Suppressor macrophage (primary cell): ENCODE measurements at regions not wholly inside any gene's neighbourhood (a gene's known extent, or its start where the extent isn't known, plus 50 kb on each side); places are given as distances from the start of the nearest gene placed in this dataset.

Experiments
- DNase-seq, 4 experiments: peaks; one replicate each; pipeline ENCODE4 v3.0.0-alpha.2; 2020 to 2022

- DNase-seq: no peak
Observed at GRCh38 chr1:199336745-199337640, 690.5 kb upstream of the NR5A2 start.

DNA sequence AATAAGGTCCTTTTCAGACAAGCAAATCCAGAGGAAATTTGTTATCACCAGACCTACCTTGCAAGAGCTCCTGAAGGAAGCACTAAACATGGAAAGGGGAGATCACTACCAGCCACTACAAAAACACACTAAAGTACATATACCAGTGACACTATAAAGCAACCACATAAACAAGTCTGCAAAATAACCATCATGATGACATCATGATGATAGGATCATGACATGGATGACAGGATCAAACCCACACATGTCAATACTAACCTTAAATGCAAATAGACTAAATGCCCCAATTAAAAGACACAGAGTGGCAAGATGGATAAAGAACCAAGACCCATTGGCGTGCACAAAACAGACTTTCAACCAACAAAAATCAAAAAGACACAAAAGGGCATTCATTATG is 688.8 kb upstream of the NR5A2 start:
- DNase-seq: no peak

DNA sequence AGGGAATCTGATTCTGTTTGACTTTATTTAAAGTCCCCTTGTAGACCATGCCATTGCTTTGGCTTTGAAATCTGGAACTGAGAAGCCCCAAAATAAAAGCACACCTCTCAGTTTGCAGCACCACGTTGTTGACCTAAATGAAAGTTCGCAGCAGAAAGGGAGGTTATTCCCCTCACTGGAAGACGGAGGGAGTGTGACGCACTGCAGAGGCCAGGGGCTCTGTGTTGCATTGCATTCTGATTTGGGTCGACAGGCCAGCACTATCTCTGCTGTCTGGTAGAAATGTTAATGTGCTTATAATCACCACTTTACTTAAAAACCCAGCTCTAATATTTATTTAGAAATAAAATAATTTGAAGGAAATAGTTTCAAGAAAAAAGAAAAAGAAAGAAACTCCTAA is 675.2 kb upstream of the NR5A2 start:
- no peak for DNase-seq

- DNase-seq: no peak
Observed at GRCh38 chr1:199353906-199354305, 673.6 kb upstream of the NR5A2 start.

GRCh38 chr1:199356561-199356960 is 670.9 kb upstream of the NR5A2 start:
- no peak for DNase-seq

DNA sequence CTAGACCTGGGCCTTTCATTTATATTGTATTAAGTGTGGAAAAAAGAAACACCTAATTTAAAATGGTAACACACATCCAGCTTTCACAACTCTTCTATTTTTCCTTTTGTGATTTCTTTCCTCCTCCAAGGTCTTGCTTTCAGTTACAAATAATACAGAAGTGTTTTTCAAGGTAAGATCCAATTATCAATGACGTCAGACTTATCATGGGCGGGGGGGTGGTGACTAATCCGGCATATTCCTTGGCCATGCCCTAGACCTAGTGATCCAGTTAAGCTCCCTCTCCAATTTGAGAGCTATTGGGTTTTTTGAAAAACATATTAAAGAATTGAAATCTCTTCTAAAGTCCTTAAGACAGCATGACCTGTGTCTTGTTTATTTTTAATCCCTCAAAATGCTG is 669.9 kb upstream of the NR5A2 start:
- no peak for DNase-seq

- DNase-seq: peak in 2 of 4 experiments; percentile 8 to 35
Observed at GRCh38 chr1:199362996-199363395, 664.5 kb upstream of the NR5A2 start.

DNA sequence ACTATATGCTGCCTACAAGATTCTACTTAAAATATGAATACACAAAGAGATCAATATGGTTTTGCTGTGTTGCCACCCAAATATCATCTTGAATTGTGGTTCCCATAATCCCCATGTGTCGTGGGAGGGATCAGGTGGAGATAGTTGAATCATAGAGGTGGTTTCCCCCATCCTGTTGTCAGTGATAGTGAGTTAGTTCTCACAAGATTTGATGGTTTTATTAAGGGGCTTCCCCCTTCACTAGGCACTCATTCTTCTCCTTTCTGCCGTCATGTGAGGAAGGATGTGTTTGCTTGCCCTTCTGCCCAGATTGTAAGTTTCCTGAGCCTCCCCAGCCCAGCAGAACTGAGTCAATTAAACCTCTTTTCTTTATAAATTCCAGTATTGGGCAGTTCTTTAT is 654.4 kb upstream of the NR5A2 start:
- DNase-seq: peak in 2 of 4 experiments; percentile 3 to 6

DNA sequence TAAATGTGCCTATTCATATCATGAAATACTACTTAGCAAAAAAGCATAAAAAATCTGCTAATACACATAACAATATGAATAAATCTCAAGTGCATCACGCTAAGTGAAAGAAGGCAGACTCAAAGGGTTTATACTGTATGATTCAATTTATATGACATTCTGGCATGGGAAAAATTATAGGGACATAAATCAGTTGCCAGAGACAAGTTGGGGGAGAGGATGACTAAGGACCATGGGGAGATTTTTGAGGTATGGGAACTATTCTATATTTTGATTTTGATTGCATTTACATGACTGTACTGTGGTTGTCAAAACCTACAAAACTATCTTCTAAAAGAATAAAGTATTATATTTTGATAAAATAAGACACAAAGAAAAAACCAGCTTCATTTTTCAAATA is 650.3 kb upstream of the NR5A2 start:
- DNase-seq: no peak

- no peak for DNase-seq
Observed at GRCh38 chr1:199383793-199384192, 643.7 kb upstream of the NR5A2 start.

DNA sequence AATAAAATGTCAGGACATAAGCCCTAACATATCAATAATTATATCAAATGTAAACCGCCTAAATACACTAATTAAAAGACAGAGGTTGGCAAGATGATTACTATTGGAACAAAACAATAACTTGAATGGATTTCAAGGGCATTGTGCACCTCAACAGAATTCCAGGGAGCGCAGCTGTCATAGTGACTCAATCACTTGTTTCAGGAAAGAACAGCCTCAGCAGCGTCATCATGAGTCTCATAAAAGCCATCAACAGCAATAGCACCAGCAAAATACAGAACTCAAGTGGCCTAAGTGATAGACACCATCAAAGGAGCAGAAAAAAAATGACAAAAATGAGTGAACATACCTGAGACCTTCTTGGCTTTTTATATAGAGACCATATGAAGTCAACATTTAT is 632.7 kb upstream of the NR5A2 start:
- DNase-seq: no peak

DNA sequence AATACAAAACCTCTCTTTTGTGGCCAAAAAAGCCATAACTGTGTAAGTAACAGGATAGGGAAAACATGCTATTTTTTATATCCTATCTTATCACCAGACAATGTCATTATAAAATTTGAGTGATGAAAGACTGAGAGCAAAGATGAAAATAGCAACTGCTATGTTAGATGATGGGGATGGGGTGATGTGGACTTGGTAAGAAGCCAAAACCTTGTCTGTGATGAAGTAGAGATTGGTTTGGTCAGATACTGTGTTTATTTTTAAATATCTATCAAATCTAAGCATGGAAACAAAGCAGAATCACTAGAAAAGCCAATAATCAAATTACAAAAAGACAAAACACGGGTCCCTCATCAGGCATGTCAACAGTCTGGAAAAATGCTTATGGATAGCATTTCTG is 631.1 kb upstream of the NR5A2 start:
- no peak for DNase-seq

GRCh38 chr1:199399996-199400724 is 627.4 kb upstream of the NR5A2 start:
- peak in 3 of 4 experiments; percentile 11 to 63 (median 51) for DNase-seq

DNA sequence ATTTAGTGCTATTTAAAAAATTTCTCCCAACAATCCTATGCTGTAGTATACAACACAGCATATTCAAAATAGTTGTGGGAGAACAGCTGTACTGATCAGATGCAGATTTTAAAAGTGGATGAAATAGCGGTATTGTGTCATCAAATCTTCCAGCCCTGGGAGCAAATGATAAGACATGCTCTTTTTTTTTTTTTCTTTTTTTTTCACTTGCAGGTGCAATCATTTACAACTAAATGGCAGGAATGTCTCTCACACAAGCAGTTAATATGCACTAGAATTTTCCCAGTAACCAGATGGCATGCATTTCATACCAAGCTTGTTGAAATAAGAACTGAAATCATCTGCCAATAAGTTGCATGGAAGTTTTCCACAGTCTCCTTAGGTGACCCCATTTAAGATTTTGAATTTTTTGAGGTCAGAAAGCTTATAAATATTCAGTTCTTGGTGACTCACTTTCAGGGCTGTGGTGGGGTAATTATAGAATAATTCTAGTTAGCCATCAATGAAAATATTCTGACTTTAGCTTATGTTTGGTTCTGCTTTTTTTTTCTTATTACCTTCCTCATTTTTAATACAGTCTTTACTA is 623.9 kb upstream of the NR5A2 start:
- peak in 2 of 4 experiments; percentile 30 to 39 for DNase-seq

- DNase-seq: no peak
Observed at GRCh38 chr1:199404191-199404590, 623.3 kb upstream of the NR5A2 start.

DNA sequence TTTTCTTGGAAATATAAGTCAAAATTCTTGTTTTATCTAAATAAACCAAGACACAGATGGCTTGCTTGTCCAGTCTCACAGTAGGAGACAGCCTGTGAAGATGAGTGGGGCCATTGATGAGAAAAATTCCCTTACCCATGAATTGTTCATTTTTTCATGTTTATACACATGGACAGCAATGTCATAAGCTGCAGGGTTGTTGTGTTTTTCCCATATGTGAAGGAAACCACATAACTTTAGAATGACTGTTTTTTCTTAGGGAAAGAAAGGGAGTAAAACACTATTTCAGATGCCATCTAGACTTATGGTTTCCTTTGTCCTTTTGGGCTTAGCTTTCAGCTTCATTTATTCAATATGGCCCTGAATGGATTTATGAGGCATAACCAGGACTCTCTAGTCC is 622.5 kb upstream of the NR5A2 start:
- DNase-seq: no peak

- DNase-seq: no peak
Observed at GRCh38 chr1:199405634-199406196, 621.8 kb upstream of the NR5A2 start.

- DNase-seq: no peak
Observed at GRCh38 chr1:199410462-199410861, 617.0 kb upstream of the NR5A2 start.

GRCh38 chr1:199411506-199411905 is 616.0 kb upstream of the NR5A2 start:
- no peak for DNase-seq

GRCh38 chr1:199422206-199422605 is 605.3 kb upstream of the NR5A2 start:
- peak in 1 of 4 experiments; percentile 10 for DNase-seq

DNA sequence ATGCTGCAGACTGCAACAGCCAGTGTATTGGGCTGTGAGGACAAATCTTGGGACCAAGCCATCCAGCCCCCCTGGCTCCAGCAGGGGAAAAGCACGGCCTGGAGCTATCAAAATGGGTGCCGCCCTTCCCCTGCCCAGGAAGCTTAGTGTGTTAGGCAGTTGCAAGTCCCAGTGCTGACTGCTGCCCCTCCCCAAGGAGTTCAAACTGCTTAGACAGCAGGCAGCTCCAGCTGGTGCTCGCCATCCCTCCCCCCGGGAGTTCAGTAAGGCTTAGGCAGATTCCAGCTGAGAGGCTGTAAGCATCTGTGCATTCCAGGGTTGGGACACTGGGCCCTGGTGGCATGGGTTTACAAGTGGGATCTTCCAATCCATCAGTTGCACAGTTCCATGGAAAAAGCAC is 579.6 kb upstream of the NR5A2 start:
- no peak for DNase-seq

- DNase-seq: no peak
Observed at GRCh38 chr1:199448646-199449045, 578.9 kb upstream of the NR5A2 start.

- no peak for DNase-seq
Observed at GRCh38 chr1:199449221-199449620, 578.3 kb upstream of the NR5A2 start.
